ENCODE measurements at regions not wholly inside any gene's neighbourhood (a gene's known extent, or its start where the extent isn't known, plus 50 kb on each side); places are given as distances from the start of the nearest gene placed in this dataset.

DNA sequence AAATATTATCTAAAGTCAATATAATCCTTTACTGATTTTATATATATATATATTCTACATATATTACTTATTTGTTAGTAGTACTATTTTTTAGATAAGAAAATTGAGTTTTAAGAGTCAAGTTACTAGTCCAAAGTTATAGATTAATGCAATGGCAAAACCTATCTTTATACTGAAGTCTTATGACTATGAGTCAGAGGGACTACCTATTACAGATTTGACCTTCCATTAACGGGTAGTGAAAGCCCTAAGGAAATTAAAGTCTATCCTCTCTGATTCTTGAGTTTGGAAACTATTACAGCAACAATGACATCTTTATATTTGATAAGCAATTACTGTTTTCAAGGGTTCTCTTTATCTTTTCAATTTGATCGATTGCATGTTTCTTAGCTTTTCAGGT is 315.8 kb downstream of the CASP12 start:
- no peak for DNase-seq

DNA sequence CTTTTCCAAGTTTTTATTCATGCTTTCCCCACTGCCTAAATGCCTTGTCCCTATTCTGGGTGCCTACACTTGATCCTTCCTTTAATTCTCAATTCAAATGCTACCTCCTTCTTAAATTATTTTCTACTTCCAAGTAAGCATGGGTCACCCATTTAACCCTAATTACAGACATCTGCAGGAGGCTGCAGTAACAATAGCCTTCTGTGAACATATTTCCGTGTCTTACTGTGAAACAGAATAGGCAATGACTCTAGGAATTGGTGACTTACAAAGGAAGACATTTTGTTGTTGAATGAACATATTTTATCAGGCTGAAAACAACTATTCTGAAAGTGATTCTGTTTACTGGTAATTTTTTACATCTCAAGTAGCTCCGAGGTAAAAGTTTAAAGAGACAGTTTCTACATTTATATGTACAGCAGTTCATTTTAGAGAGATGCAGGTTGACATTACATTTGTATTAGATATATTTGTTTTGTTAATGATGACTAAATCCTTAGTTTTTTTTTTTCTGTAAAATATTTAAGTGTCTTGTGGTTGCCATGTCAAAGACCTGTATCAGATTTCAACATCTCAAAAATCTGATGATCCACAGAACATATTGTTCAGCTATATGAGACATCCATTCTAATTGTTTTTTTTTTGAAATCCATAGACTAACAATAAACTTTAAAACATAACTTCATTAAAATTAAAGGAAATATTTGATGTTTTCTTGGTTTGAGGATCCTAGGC is 316.8 kb downstream of the CASP12 start:
- DNase-seq, result no peak

DNA sequence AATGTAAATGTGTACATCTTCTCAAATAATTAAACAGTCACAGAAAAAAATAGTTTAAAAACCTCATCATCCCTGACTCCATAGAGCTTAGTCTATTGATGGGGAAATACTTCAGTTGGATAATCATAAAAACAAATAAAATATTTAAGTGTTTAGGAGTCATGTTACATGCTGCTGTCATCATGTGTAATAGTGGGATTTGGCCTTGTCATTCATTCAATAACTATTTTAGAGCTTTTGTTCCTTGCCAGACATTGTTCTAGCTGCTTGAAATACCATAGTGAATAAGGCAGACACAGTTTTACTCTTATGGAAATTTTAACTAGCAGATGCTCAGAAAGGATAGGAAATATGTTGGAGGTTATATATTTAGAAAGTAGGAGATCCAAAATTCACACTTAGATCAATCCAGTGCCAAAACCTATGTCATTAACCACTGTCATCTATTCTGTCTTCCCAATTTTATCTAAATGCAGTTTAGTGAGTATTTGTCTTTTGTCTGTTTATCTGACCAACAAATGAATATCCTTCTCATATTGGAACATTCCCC is 324.7 kb downstream of the CASP12 start:
- DNase-seq, result no peak

DNA sequence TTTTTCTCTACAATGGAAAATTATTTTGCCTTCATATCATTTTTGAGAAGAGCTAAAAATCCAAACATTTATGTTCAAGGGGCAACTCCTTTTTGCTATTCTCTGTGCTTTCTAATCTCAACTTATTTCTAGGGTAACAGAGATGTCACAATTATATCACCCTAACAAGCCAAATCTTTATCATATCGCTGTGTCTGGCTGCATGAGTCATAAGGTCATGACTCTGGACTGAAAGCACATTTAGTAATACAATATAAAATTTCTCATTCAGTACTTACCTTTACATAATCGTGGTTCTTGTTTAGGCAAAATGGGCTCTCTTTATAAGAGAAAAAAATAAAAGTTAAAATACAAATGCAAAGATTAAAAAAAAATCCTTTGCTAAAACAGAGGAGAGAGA is 326.0 kb downstream of the CASP12 start:
- DNase-seq, result no peak

DNA sequence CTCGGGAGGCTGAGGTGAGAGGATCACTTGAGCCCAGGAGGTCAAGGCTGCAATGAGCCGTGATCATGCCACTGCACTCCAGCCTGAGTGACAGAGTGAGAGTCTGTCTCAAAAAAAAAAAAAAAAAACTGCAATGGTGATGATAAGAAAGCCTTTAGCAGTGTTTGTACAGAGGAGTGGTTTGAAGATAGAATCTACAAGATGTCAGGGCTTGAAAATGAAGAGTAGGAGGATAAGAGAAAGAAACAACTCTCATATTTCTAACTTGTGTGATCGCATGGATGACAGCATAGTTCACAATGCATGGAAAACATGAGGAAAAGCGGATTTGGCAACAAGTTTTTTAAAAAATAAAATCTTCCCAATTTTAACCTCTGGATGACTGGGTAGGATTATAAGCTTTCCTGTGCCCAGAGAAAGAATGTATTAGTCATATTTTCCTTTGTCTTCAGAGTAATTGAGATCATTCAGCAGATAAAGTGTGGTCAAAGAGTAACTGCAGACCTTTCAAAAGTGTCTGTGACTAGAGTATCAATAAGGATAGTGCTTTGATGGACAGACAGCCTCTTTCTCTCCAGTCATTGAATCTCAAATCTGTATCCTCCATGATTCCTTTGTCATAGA is 328.1 kb downstream of the CASP12 start:
- no peak for DNase-seq

DNA sequence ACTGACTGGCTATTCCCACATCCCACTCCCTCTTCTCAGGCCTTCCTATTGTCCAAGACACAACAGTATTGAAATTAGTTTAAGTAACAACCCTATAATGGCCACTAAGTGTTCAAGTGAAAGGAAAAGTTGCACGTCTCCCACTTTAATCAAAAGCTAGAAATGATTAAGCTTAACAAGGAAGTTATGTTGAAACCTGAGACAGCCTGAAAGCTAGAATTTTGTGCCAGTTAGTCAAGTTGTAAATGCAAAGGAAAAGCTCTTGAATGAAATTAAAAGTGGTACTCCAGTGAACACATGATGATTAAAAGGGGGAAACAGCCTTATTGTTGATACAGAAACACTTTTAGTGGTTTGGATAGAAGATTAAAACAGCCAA is 332.7 kb downstream of the CASP12 start:
- DNase-seq, result no peak

DNA sequence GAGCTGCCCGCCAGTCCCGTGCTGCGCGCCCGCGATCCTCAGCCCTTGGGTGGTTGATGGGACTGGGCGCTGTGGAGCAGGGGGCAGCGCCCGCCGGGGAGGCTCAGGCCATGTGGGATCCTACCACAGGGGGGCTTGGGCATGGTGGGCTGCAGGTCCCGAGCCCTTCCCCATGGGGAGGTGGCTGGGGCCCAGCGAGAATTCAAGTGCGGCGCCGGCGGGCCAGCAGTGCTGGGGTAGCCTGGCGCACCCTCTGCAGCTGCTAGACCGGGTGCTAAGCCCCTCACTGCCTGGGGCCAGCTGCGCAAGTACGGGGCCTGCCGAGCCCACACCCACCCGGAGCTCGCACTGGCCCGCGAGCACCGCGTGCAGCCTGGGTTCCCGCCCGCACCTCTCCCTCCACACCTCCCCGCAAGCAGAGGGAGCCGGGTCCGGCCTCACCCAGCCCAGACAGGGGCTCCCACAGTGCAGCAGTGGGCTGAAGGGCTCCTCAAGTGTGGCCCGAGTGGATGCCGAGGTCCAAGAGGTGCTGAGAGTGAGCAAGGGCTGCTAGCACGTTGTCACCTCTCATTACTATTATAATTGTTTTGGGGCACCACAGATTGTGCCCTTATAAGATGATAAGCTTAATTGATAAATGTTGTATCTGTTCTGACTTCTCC is 333.2 kb downstream of the CASP12 start:
- DNase-seq, result no peak

DNA sequence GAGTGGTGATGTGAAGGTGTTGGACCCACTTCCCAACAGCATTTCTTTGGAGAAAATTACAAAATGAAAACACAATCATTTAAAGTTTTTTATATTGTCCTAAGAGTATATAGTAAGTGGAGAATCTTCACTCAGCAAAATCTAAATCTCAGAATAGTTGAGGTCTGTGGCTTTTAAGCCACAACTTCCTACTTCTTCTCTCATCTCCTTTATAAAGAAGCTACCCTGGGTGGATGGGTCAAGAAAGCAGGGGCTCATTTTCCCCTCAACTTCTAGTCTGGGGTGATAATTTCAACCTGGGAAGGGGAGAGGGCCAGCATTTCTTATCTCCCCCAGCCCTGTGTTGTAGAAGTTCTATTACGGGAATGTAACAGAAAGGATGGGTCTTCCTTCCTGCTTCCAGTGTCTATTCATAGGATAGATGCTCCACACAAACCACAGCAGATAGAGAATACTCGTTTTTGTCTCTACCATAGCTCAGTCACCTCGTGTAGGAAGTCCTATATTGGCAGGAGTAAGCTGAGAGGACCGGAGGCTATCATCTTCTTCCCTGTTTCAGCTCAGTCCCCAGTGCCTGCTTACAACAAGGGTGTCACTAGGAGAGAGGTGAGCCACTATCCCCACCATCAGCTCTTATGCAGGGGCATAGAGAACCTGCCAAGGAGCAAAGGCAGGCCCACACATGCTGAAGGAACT is 341.5 kb downstream of the CASP12 start:
- no peak for DNase-seq

DNA sequence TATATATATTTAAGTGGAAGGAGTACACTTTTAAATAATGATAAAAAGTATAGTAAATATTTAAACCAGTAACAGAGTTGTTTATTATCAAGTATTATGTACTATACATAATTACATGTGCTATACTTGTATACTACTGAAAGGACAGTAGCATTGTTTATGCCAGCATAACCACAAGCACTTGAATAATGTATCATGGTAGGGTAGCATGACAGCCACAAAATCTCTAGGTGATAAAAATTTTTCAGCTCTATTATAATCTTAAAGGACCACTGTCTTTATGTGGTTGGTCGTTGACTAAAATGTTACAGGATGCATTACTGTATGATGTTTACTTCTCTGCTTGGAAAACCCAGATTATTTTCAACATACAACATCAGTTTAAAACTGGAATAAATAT is 349.2 kb downstream of the CASP12 start:
- DNase-seq, result no peak

DNA sequence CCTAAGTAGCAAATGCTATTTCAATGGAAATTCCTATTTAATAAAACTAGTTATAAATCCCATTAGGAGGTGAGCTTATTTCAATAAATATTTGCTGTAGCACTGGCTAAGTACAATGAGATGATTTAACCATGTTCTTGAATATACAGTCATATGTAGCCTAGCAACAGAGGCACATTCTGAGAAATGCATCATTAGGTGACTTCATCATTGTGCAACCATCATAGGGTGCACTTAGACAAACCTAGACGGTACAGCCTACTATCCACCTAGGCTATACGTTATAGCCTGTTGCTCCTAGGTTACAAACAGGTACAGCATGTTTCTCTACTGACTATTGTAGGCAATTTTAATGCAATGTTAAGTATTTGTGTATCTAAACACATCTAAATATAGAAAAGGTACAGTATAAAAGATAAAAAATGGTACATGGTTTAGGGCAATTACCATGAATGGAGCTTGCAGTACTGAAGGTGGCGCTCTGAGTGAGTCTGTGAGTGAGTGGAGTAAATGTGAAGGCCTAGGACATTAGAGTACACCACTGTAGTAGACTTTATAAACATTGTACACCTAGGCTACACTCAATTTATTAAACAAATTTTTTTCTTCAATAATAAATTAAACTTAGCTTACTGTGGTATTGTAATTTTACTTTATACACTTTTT is 350.1 kb downstream of the CASP12 start:
- DNase-seq, result no peak

DNA sequence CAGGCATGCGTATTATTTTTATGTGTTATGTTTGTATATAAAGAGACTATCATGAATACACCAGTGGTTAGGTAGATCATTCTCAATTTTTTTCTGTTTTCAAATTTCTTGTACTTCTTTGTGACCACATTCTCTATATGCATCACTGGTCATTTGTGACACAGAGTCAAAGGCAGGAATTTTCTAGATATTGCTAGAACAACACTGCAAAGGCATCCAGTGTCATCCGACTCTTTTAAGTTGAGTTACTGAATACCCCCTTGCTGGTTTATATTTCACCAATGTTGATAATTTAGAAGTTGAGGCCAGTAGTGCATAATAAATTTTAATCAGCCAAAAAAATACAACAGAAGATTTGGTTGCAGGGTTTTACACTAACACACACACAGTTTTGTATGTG is 351.8 kb downstream of the CASP12 start:
- DNase-seq, result no peak

DNA sequence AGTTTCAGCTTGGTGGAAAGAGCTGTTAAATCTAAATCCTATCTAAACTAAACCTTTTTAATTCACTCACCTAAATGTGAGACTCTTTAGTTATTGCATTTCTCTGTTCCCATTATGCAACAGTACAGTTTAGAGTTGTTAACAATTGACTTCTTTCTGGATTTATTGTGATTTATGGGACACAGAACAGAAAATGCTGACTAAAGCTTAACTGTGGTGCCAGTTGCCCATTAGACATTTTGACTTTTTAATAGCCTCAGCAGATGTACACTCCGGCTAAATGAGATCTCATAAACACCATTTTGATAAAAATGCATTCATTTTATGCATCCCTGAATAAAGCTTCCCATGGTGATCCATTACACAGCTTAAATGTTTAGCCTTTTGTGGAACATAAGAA is 356.6 kb downstream of the CASP12 start:
- no peak for DNase-seq

DNA sequence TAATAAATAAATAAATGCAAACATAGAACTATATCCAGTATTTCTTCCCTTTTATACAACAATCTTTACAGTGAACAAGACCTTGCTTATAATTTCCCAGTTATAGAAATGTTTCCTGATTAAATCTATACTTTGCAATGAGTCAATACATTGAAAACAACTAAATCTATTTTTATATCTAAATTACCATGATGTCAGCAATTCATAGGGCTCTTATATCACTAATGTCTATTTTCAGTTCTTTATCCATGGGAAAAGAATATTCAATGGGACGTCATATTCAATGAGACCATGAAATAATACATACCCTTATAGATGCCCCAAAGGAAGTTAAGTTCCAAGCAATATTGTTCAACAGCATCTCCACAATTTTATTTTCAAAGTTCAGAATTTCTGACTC is 359.9 kb downstream of the CASP12 start:
- no peak for DNase-seq

DNA sequence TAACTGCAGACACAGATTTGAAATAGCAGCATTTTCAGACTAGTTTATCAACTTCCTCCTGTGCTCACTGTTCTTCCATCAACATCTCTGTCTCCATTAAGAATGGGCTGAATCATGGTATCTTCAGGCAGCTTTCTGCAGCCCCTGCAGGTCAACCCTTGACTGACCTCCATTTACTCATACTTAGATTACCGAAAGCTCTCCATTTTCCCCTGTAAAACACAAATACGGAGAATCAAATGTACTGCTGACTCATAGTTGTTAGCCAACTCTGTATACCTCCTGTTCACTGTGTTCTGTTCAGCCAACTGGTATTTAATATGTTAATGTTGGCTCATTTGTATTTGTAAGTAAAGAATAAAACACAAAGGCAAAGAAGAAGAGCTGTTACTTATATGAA is 364.0 kb downstream of the CASP12 start:
- DNase-seq, result no peak

DNA sequence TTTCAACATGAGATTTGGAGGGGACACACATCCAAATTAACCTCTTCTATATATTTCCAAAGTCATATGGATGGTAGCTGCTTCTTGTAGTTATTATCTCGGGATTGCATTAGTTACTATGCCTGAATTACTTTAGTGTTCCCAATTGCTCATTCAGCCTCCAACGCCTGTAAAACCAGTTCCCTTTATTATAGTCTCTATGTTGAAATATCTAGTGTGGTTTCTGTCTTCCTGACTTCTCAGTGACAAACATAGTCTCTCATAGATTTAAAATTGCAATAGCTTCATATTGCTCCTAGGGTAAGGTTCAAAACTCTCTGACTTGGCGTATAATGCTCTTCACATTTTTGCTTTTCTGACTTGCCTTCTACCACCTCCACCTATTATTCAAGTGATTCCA is 366.4 kb downstream of the CASP12 start:
- no peak for DNase-seq

DNA sequence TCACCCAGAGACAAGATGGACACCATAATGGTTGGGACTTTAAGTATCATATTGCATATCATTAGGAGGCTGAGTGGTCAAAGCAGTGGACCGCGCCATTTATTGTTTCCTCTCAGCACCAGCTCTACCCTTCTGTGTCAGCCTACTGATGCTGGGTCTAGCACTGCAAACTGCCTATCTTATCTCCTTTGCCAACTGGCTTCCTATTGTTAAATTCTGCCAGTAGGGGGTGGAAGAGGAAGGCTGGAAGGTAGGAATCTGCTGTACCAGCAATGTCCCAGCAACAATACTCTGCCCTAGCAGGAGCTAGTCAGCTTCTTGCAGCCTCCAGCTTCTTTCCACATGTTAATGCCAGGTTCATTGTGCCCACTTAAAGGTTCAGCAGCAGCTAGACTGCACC is 367.1 kb upstream of the PDGFD start:
- DNase-seq, result no peak

DNA sequence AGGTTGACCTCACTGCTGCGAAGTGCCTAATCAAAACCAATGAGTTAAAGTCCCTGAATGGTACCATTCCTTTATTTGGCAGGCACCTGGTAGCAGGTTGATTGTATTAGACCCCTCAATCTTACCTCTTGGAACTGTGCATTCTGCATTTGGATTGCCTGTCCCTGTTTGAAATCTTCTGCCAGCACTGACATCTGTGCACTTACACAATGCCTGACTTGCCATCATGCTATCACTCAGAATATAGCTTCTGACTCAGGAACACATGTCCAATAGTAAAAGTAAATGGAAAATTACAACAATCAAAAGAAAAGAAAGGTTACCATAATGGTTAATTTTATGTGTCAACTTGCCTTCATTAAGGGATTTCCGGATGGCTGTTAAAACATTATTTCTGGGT is 366.0 kb upstream of the PDGFD start:
- no peak for DNase-seq

DNA sequence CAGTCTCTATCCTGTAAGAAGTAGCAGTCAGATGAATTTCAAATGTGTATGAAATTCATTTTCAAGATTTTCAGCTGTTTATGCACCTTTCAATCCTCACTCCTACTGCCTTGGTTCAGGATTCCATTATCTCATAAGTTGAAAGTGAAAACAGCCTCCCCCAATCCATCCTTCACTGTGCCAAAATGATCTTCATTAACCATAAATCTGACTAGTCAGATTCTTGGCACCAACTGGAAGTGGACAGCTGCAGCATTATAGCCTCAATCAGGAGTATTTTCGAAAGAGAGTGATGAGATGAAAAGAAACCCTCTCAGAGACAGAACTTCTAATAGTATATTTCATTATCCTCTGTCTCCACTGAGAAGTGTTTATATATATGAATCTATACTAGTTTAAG is 365.3 kb upstream of the PDGFD start:
- no peak for DNase-seq

DNA sequence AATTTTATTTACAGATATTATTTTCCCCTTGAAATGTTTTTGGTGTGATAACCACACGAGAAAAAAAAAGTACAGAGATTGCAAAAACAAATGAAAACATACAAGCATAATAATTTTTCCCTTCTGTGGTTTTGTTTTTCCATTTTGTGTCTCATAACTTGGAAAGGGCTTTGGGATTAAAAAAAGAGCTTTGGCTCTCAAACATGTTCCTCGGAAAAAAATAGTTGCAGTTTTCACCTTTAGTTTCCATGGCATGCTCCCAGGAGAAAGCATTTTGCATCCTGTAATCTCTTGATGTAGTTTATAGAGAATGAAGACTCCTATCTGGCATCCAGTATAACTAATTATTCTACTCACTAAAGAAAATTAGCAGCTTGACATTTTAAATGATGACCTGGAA is 362.1 kb upstream of the PDGFD start:
- DNase-seq, result no peak

DNA sequence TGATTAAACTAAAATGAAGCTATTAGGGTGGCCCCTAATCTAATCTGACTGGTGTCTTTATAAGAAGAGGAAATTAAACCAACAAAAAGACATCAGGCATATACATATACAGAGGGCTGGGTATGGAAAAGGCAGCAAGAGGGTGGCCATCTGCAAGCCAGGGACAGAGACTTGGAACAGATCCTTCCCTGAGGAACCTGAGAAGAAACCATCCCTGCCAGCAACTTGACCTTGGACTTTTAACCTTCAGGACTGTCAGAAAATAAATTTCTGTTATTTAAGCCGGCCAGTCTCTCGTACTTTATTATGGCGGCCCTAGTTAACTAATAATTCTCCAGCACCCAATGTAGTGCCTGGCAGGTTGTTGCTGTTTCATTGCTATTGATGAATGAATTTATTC is 361.5 kb upstream of the PDGFD start:
- no peak for DNase-seq

DNA sequence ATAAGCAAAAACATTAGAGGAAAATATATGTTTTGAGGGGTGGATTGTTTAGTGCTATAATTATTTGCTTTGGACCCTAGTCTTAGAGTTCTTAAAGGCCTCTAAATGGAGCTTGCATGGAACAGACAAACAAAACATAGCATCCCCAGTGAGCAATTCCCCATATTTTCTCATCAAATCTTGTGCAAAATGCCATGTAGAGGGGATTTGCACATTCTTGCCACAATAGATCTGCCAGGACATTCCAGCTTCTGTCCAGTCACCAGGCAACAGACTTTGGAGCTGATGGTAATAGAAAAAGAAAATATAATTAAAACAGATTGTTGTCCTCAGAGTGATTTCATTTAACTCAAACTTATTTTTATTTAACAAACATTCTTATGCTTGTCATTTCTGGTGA is 360.3 kb upstream of the PDGFD start:
- DNase-seq, result no peak

DNA sequence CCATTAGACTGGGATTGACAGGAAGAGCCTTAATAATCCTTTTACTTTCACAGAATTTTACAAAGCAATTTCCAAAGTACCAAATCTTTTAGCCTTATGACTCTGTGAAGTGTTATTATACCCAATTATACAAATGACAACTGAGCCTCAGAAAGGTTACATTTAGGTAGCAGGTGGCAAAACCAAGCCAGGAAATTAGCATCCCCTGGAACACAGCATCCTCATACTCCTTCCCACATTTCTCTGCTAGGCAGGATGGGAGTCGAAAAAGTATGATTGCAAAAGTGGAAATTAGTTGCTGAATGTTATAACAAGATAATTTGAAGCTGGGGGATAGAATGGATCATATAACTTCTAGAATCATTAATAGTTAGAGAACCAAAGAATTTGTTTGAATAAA is 359.7 kb upstream of the PDGFD start:
- DNase-seq, result no peak

DNA sequence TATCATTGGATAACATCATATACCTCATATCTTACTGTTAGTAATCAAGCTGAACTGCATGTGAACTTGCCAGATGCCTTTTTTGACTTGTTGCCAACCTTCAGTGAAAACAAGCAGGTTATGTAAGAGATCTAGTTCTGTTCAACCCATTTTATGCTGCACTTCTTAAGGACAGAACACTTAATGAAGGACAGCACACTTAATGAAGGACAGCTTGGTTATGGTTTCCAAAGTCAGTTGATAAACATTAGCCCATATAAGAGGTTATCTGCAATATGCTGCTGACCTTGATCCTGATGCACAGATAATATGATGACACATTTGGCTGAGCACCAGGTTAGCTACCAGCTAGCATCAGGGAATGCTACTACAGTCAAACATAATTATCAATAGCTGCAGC is 358.7 kb upstream of the PDGFD start:
- DNase-seq, result no peak
